ENCODE measurements at regions not wholly inside any gene's neighbourhood (a gene's known extent, or its start where the extent isn't known, plus 50 kb on each side); places are given as distances from the start of the nearest gene placed in this dataset.

GRCh38 chr18:66724664-66725356 lies 120.9 kb upstream of the CDH19 start:
- DNase-seq, result peak; percentile 17

GRCh38 chr18:66722671-66723070 lies 118.8 kb upstream of the CDH19 start:
- no peak for DNase-seq

GRCh38 chr18:66708646-66709045 lies 104.8 kb upstream of the CDH19 start:
- no peak for DNase-seq

GRCh38 chr18:66707473-66707872 lies 103.6 kb upstream of the CDH19 start:
- DNase-seq, result no peak

- DNase-seq, result no peak
These were observed 91.4 kb upstream of the CDH19 start for GRCh38 chr18:66695281-66695680.

- DNase-seq, result no peak
These were observed 91.0 kb upstream of the CDH19 start for GRCh38 chr18:66694852-66695251.

- no peak for DNase-seq
These were observed 83.7 kb upstream of the CDH19 start for GRCh38 chr18:66687635-66688034.

GRCh38 chr18:66682855-66683322 lies 79.0 kb upstream of the CDH19 start:
- DNase-seq, result peak; percentile 20

- no peak for DNase-seq
These were observed 72.8 kb upstream of the CDH19 start for GRCh38 chr18:66676699-66677098.

- no peak for DNase-seq
These were observed 70.4 kb upstream of the CDH19 start for GRCh38 chr18:66674286-66674685.

- DNase-seq, result no peak
These were observed 64.8 kb upstream of the CDH19 start for GRCh38 chr18:66668706-66669105.

GRCh38 chr18:66662632-66663031 lies 58.7 kb upstream of the CDH19 start:
- DNase-seq, result no peak

GRCh38 chr18:66655407-66655806 lies 51.5 kb upstream of the CDH19 start:
- DNase-seq, result no peak

Measured in femur (tissue), 1 donor.